H1 (cell line): ENCODE measurements at regions not wholly inside any gene's neighbourhood (a gene's known extent, or its start where the extent isn't known, plus 50 kb on each side); places are given as distances from the start of the nearest gene placed in this dataset.
A peak's percentile ranks its signal among the peaks of the same experiment; 100 is the strongest.

Experiments
- CTCF ChIA-PET: fragments of 300-600 bp; sonication (Branson Sonifier 250); formaldehyde crosslinking; loops from one replicate; lab custom pipeline; 2021; ENCODE audit not compliant: partially characterized antibody; lab: Charles Lee
- POLR2A ChIA-PET: fragments of 300-600 bp; sonication (Branson Sonifier 250); formaldehyde crosslinking; loops from one replicate; lab custom pipeline; 2021; ENCODE audit warnings: inconsistent platforms; ENCODE audit not compliant: partially characterized antibody; lab: Charles Lee
- DNase-seq, 2 experiments: peaks; one replicate each; pipeline versions ENCODE4 v3.0.0 to v3.0.0-alpha.2; 2010 to 2022; ENCODE audit warnings: low spot score in 2 of 2, low read depth in 1 of 2, mixed read lengths in 1 of 2
- FAIRE-seq: peaks from 2 replicates; lab custom pipeline; 2011; peaks lifted over from hg19 to GRCh38; lab: Jason Lieb, UNC
- H2AFZ ChIP-seq: 2 replicates; pipeline ENCODE4 v1.8.1; 2012; ENCODE audit warnings: low read length, inconsistent platforms
- H2AK5ac ChIP-seq: 2 replicates; pipeline ENCODE4 v1.6.1; 2013; ENCODE audit warnings: low read depth, low read length
- H2BK120ac ChIP-seq: replicated peaks from 2 replicates; pipeline ENCODE3; 2013; ENCODE audit warnings: low read depth, low read length, inconsistent platforms
- H2BK12ac ChIP-seq: 2 replicates; pipeline ENCODE4 v1.6.1; 2013; ENCODE audit warnings: low read depth, low read length
- H2BK15ac ChIP-seq: 2 replicates; pipeline ENCODE4 v1.6.1; 2013; ENCODE audit warnings: low read length
- H2BK20ac ChIP-seq: 2 replicates; pipeline ENCODE4 v1.6.1; 2013; ENCODE audit warnings: low read length
- H2BK5ac ChIP-seq: 2 replicates; pipeline ENCODE4 v1.6.1; 2013; ENCODE audit warnings: low read depth, low read length
- H3K14ac ChIP-seq: 2 replicates; pipeline ENCODE4 v1.6.1; 2013; ENCODE audit warnings: inconsistent platforms; ENCODE audit not compliant: insufficient read length
- H3K18ac ChIP-seq: 2 replicates; pipeline ENCODE4 v1.6.1; 2013; ENCODE audit warnings: low read length; ENCODE audit errors: extremely low read depth
- H3K23ac ChIP-seq: 2 replicates; pipeline ENCODE4 v1.6.1; 2013; ENCODE audit warnings: inconsistent platforms; ENCODE audit not compliant: insufficient read length
- H3K23me2 ChIP-seq: 2 replicates; pipeline ENCODE4 v1.6.1; 2013; ENCODE audit warnings: low read depth, low read length
- H3K27ac ChIP-seq: 2 replicates; pipeline ENCODE4 v1.6.1; 2011; ENCODE audit warnings: low read depth, low read length, inconsistent platforms
- H3K27me3 ChIP-seq, 4 experiments: replicated peaks in 1 of 4; 1 replicate in 1 of 4; 2 replicates in 3 of 4; pipeline versions ENCODE4 v1.6.1 to v1.8.1; 2011 to 2013; ENCODE audit warnings: low read length in 3 of 4, mild to moderate bottlenecking in 3 of 4, inconsistent platforms in 2 of 4, mixed read lengths in 2 of 4, moderate library complexity in 1 of 4; ENCODE audit not compliant: control insufficient read depth in 3 of 4, insufficient read depth in 3 of 4; ENCODE audit errors: extremely low read depth in 1 of 4
- H3K36me3 ChIP-seq, 4 experiments: 2 replicates each; pipeline versions ENCODE4 v1.6.1 to v1.8.1; 2011 to 2013; ENCODE audit warnings: mild to moderate bottlenecking in 4 of 4, low read length in 3 of 4, moderate library complexity in 2 of 4, control low read depth in 1 of 4, inconsistent platforms in 1 of 4; ENCODE audit not compliant: insufficient read depth in 4 of 4, control insufficient read depth in 2 of 4
- H3K4ac ChIP-seq: replicated peaks from 2 replicates; pipeline ENCODE3; 2013; ENCODE audit warnings: low read length, low read depth, mixed read lengths, inconsistent platforms; ENCODE audit not compliant: insufficient read length
- H3K4me1 ChIP-seq, 4 experiments: replicated peaks in 1 of 4; 1 replicate in 1 of 4; 2 replicates in 3 of 4; pipeline versions ENCODE4 v1.6.1 to v1.8.1; 2011 to 2013; ENCODE audit warnings: low read length in 3 of 4, inconsistent platforms in 2 of 4, mixed read lengths in 1 of 4; ENCODE audit not compliant: insufficient read depth in 4 of 4, control insufficient read depth in 3 of 4
- H3K4me2 ChIP-seq, 2 experiments: 2 replicates each; pipeline versions ENCODE4 v1.6.1 to v1.8.1; 2011 to 2013; ENCODE audit warnings: low read depth in 2 of 2, low read length in 2 of 2, control low read depth in 1 of 2, inconsistent platforms in 1 of 2, mild to moderate bottlenecking in 1 of 2; ENCODE audit not compliant: insufficient read depth in 1 of 2
- H3K4me3 ChIP-seq, 4 experiments: fragments of 200-600, 300-600 bp in 1 of 4; sonication (generic), shearing (Covaris generic), sonication (Bioruptor Twin) in 1 of 4; 2 replicates each; pipeline versions ENCODE4 v1.5.1 to v1.8.1; 2011 to 2016; ENCODE audit warnings: low read length in 4 of 4, low read depth in 3 of 4, control low read depth in 2 of 4, inconsistent platforms in 2 of 4, mild to moderate bottlenecking in 2 of 4, mixed read lengths in 1 of 4, moderate library complexity in 1 of 4; ENCODE audit not compliant: insufficient read depth in 2 of 4; ENCODE audit errors: extremely low read depth in 1 of 4
- H3K56ac ChIP-seq: replicated peaks from 2 replicates; pipeline ENCODE3; 2013; ENCODE audit warnings: low read depth, mild to moderate bottlenecking, mixed read lengths, low read length, inconsistent platforms; ENCODE audit not compliant: insufficient read length
- H3K79me1 ChIP-seq: 2 replicates; pipeline ENCODE4 v1.6.1; 2013; ENCODE audit warnings: low read depth, low read length, control low read depth
- H3K79me2 ChIP-seq, 2 experiments: 2 replicates each; pipeline versions ENCODE4 v1.6.1 to v1.8.1; 2012 to 2013; ENCODE audit warnings: low read length in 2 of 2, mild to moderate bottlenecking in 2 of 2, inconsistent platforms in 1 of 2; ENCODE audit not compliant: insufficient read depth in 2 of 2, control insufficient read depth in 1 of 2
- H3K9ac ChIP-seq, 4 experiments: replicated peaks in 1 of 4; 1 replicate in 1 of 4; 2 replicates in 3 of 4; pipeline versions ENCODE4 v1.6.1 to v1.8.1; 2011 to 2013; ENCODE audit warnings: low read depth in 3 of 4, low read length in 3 of 4, control low read depth in 2 of 4, mild to moderate bottlenecking in 2 of 4, moderate library complexity in 2 of 4, inconsistent platforms in 1 of 4; ENCODE audit errors: extremely low read depth in 1 of 4
- H3K9me3 ChIP-seq, 2 experiments: 2 replicates each; pipeline versions ENCODE4 v1.6.1 to v1.8.1; 2012 to 2013; ENCODE audit warnings: mild to moderate bottlenecking in 2 of 2, moderate library complexity in 2 of 2, control low read depth in 1 of 2, inconsistent platforms in 1 of 2, low read depth in 1 of 2, low read length in 1 of 2, mixed read lengths in 1 of 2; ENCODE audit not compliant: insufficient read depth in 2 of 2
- H4K20me1 ChIP-seq, 2 experiments: replicated peaks in 1 of 2; 2 replicates each; pipeline versions ENCODE3 to v1.8.1; 2011 to 2013; ENCODE audit warnings: inconsistent platforms in 2 of 2, low read length in 2 of 2, mild to moderate bottlenecking in 1 of 2; ENCODE audit not compliant: insufficient read depth in 2 of 2, control insufficient read depth in 1 of 2
- H4K5ac ChIP-seq: 2 replicates; pipeline ENCODE4 v1.6.1; 2013; ENCODE audit warnings: low read length, low read depth, mixed read lengths, inconsistent platforms; ENCODE audit not compliant: insufficient read length
- H4K8ac ChIP-seq: 2 replicates; pipeline ENCODE4 v1.8.0; 2013; ENCODE audit warnings: mild to moderate bottlenecking, moderate library complexity, low read length, inconsistent platforms; ENCODE audit not compliant: insufficient read depth; ENCODE audit errors: extremely low read depth
- H4K91ac ChIP-seq: replicated peaks from 2 replicates; pipeline ENCODE3; 2013; ENCODE audit warnings: low read length, mixed read lengths, inconsistent platforms; ENCODE audit not compliant: insufficient read length
- CEBPB ChIP-seq: IDR thresholded peaks from 2 replicates; pipeline ENCODE4 v1.6.1; 2012; ENCODE audit warnings: low read depth, low read length
- TBP ChIP-seq: IDR thresholded peaks from 2 replicates; pipeline ENCODE4 v1.6.1; 2011; ENCODE audit warnings: low read depth, low read length, improper control_type of control experiment
- WGBS, 2 experiments: shearing (Covaris generic) in 1 of 2; methylation state at CpG; one replicate each; pipeline versions ENCODE4 v1.1.6 to v1.1.7; 2013 to 2015; ENCODE audit warnings: low lambda C conversion rate in 2 of 2, mixed read lengths in 2 of 2, inconsistent platforms in 1 of 2, low coverage in 1 of 2, missing lambda C conversion rate in 1 of 2; ENCODE audit not compliant: insufficient replicate concordance in 2 of 2, insufficient coverage in 1 of 2, insufficient read length in 1 of 2; ENCODE audit errors: extremely low coverage in 1 of 2, missing lambda C conversion rate in 1 of 2; 5-methylcytosine and 5-hydroxymethylcytosine counted together

- Histone ChIP-seq H3K56ac (no peak overlapping the region), H3K4ac (no peak overlapping the region), H3K4me3 (no peak overlapping the region), H3K23ac (no peak overlapping the region), H2BK120ac (no peak overlapping the region), H2BK15ac (no peak overlapping the region), H2BK20ac (no peak overlapping the region), H3K79me2 (no peaks in the 10 kb centered on the region), H2AK5ac (no peak overlapping the region), H2AFZ (no peak overlapping the region), H3K18ac (no peak overlapping the region), H4K91ac (no peak overlapping the region), H3K27me3 (no peaks in the 10 kb centered on the region), H3K23me2 (no peaks in the 10 kb centered on the region), H3K14ac (no peak overlapping the region), H2BK12ac (no peak overlapping the region), H4K20me1 (no peaks in the 10 kb centered on the region), H3K4me1 (no peaks in the 10 kb centered on the region), H3K79me1 (no peaks in the 10 kb centered on the region), H2BK5ac (no peak overlapping the region), H3K36me3 (no peaks in the 10 kb centered on the region), H3K9me3 (0 out of 4 replicates have a peak, but pooled peaks cover 0 to 5% of the 10 kb centered on the region in 2 experiments), H3K27ac (no peak overlapping the region), H4K8ac (no peak overlapping the region), H3K4me2 (no peak overlapping the region), H4K5ac (no peak overlapping the region), H3K9ac (no peak overlapping the region)
- ChIA-PET CTCF (interaction anchor here (0.8 kb wide), 1 partner anchor 144 kb away, joined by 3 read pairs; no protein-coding TSS in a partner anchor), POLR2A (no interaction called here)
- DNase-seq (no peak), FAIRE-seq (no peak)
- 96% methylated on average over 2 of the region's 2 CpGs; no CpG with 5 or more reads in 1 of the 2 experiments for WGBS, 2 experiments
- TF ChIP-seq CEBPB (peak; percentile 60; the same call in 1 of the 2 replicates), TBP (no peak)
Measured at GRCh38 chr2:129404000-129404685, 575.3 kb upstream of the RAB6C start.
